ENCODE measurements at regions not wholly inside any gene's neighbourhood (a gene's known extent, or its start where the extent isn't known, plus 50 kb on each side); places are given as distances from the start of the nearest gene placed in this dataset.

- in situ Hi-C loops (cut with HindIII; ENCODE audit: low sequenced_read_pairs), result no loop called here
- no peak for TF ChIP-seq CTCF (IDR thresholded peaks at IDR 0.05; ENCODE audit: low read depth, low read length)
- no peak overlapping the region for H3K4me3 ChIP-seq (ENCODE audit: low read depth, low read length)
- no peak for DNase-seq (ENCODE audit: low read depth, low spot score)
These were observed 86.2 kb downstream of the TSPAN8 start for GRCh38 chr12:71071536-71072097.

GRCh38 chr12:71070416-71071128, 87.2 kb downstream of the TSPAN8 start:
- no peak for DNase-seq (ENCODE audit: low read depth, low spot score)
- in situ Hi-C loops (cut with HindIII; ENCODE audit: low sequenced_read_pairs), result no loop called here
- no peak for TF ChIP-seq CTCF (IDR thresholded peaks at IDR 0.05; ENCODE audit: low read depth, low read length)
- no peak overlapping the region for H3K4me3 ChIP-seq (ENCODE audit: low read depth, low read length)

- no peak for DNase-seq (ENCODE audit: low read depth, low spot score)
- H3K4me3 ChIP-seq (ENCODE audit: low read depth, low read length), result no peak overlapping the region
- in situ Hi-C loops (cut with HindIII; ENCODE audit: low sequenced_read_pairs), result no loop called here
- TF ChIP-seq CTCF (IDR thresholded peaks at IDR 0.05; ENCODE audit: low read depth, low read length), result no peak
These were observed 88.5 kb downstream of the TSPAN8 start for GRCh38 chr12:71069311-71069710.

DNA sequence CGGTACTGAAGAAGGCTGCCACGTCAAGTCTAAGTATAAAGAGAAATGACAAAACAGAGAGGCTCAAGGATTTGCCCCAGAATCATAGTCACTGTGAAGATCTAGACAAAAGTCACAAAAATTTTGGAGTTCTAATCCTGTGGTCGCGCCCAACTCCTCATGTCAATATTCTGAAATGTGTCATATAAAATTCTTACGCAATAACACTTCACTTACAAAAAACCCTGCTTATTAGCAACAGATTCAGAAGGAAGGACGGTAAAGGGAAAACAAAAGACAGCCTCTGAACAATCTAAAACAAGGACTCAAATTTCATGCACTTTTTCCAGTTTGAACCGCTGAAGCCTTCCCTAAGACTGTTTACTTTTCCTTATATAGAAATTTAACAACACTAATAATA, 94.7 kb downstream of the TSPAN8 start:
- in situ Hi-C loops (cut with HindIII; ENCODE audit: low sequenced_read_pairs), result no loop called here
- no peak for DNase-seq (ENCODE audit: low read depth, low spot score)
- TF ChIP-seq CTCF (IDR thresholded peaks at IDR 0.05; ENCODE audit: low read depth, low read length), result no peak
- H3K4me3 ChIP-seq (ENCODE audit: low read depth, low read length), result no peak overlapping the region

GRCh38 chr12:71061451-71061850, 96.3 kb downstream of the TSPAN8 start:
- TF ChIP-seq CTCF (IDR thresholded peaks at IDR 0.05; ENCODE audit: low read depth, low read length), result no peak
- in situ Hi-C loops (cut with HindIII; ENCODE audit: low sequenced_read_pairs), result no loop called here
- DNase-seq (ENCODE audit: low read depth, low spot score), result no peak
- H3K4me3 ChIP-seq (ENCODE audit: low read depth, low read length), result no peak overlapping the region

GRCh38 chr12:71060426-71060825, 97.4 kb downstream of the TSPAN8 start:
- no peak overlapping the region for H3K4me3 ChIP-seq (ENCODE audit: low read depth, low read length)
- in situ Hi-C loops (cut with HindIII; ENCODE audit: low sequenced_read_pairs), result no loop called here
- DNase-seq (ENCODE audit: low read depth, low spot score), result no peak
- no peak for TF ChIP-seq CTCF (IDR thresholded peaks at IDR 0.05; ENCODE audit: low read depth, low read length)
